A673 (cell line): ENCODE measurements at regions not wholly inside any gene's neighbourhood (a gene's known extent, or its start where the extent isn't known, plus 50 kb on each side); places are given as distances from the start of the nearest gene placed in this dataset.

Experiments used
- BruUV-seq: library from RNA; stranded (reverse); fragments of 400-500 nt; replicated peaks from 2 replicates; lab custom pipeline; 2021; lab: Mats Ljungman, UMichigan
- CTCF ChIA-PET: fragments of 300-600 bp; sonication (Branson Sonifier 250); formaldehyde crosslinking; loops from one replicate; lab custom pipeline; 2022; ENCODE audit warnings: antibody characterized with exemption; lab: Charles Lee
- POLR2A ChIA-PET: fragments of 300-600 bp; sonication (Branson Sonifier 250); formaldehyde crosslinking; loops from one replicate; lab custom pipeline; 2022; ENCODE audit warnings: antibody characterized with exemption; ENCODE audit not compliant: low non-redundant PET; lab: Charles Lee
- DNase-seq: peaks from one replicate; pipeline ENCODE4 v3.0.0-alpha.2; 2015; ENCODE audit warnings: low spot score
- H3K27ac ChIP-seq: fragments of 200-600 bp; sonication (generic); 2 replicates; pipeline ENCODE4 v1.5.1; 2016; ENCODE audit warnings: mixed run types, low read depth, mild to moderate bottlenecking, mixed read lengths, antibody characterized with exemption, low read length; ENCODE audit not compliant: poor library complexity, severe bottlenecking
- H3K27me3 ChIP-seq: fragments of 200-600 bp; sonication (generic); replicated peaks from 2 replicates; pipeline ENCODE4 v1.6.1; 2017; ENCODE audit warnings: mixed run types, low read depth, mild to moderate bottlenecking, mixed read lengths, antibody characterized with exemption, low read length; ENCODE audit not compliant: insufficient read depth, poor library complexity
- H3K36me3 ChIP-seq: fragments of 200-600 bp; sonication (generic); 2 replicates; pipeline ENCODE4 v1.6.1; 2016; ENCODE audit warnings: mixed run types, mild to moderate bottlenecking, mixed read lengths, antibody characterized with exemption, low read length; ENCODE audit not compliant: insufficient read depth, poor library complexity, severe bottlenecking
- H3K4me1 ChIP-seq: fragments of 200-600 bp; sonication (generic); 2 replicates; pipeline ENCODE4 v1.6.1; 2017; ENCODE audit warnings: mixed run types, mild to moderate bottlenecking, mixed read lengths, antibody characterized with exemption, low read length; ENCODE audit not compliant: insufficient read depth, poor library complexity, severe bottlenecking
- H3K4me3 ChIP-seq: fragments of 200-600 bp; sonication (generic); 2 replicates; pipeline ENCODE4 v1.5.1; 2016; ENCODE audit warnings: low read depth, mixed run types, mild to moderate bottlenecking, mixed read lengths, low read length; ENCODE audit not compliant: poor library complexity, severe bottlenecking
- H3K9me3 ChIP-seq: fragments of 200-600 bp; sonication (generic); 2 replicates; pipeline ENCODE4 v1.6.1; 2016; ENCODE audit warnings: mixed run types, low read depth, mild to moderate bottlenecking, mixed read lengths, antibody characterized with exemption, low read length; ENCODE audit not compliant: poor library complexity, severe bottlenecking
- CTCF ChIP-seq: fragments of 300-800, 200-600 bp; sonication (generic); conservative IDR thresholded peaks from 2 replicates; pipeline ENCODE4 v1.5.1; 2017; ENCODE audit warnings: low read depth, mild to moderate bottlenecking, antibody characterized with exemption, low read length, moderate library complexity, mixed read lengths
- EZH2 ChIP-seq: fragments of 200-600 bp; sonication (generic); IDR thresholded peaks from 2 replicates; pipeline ENCODE4 v1.6.1; 2017; ENCODE audit warnings: borderline replicate concordance, low read depth, mild to moderate bottlenecking, mixed read lengths, antibody characterized with exemption, low read length; ENCODE audit not compliant: poor library complexity, severe bottlenecking
- intact Hi-C: fragments of 100-400 bp; cut with micrococcal nuclease; formaldehyde crosslinking; loops from one replicate; pipeline ENCODE4 v1.10.0; 2022; ENCODE audit not compliant: unreplicated experiment

- POLR2A ChIA-PET, result no interaction called here
- CTCF ChIA-PET, result no interaction called here
- H3K9me3 ChIP-seq, result no peaks in the 10 kb centered on the region
- BruUV-seq, result no TSS peak
- H3K4me3 ChIP-seq, result no peak overlapping the region
- no peak for TF ChIP-seq EZH2
- TF ChIP-seq CTCF, result no peak
- intact Hi-C loops, result no loop called here
- no peak overlapping the region for H3K27ac ChIP-seq
- DNase-seq, result no peak
- no peaks in the 10 kb centered on the region for H3K36me3 ChIP-seq
- no peaks in the 10 kb centered on the region for H3K4me1 ChIP-seq
- H3K27me3 ChIP-seq, result peaks cover 4% of the 10 kb centered on the region
Observed at GRCh38 chr5:164041105-164041504, 535.7 kb downstream of the MAT2B start.

- Histone ChIP-seq H3K27me3 (peaks cover 11% of the 10 kb centered on the region), H3K27ac (no peak overlapping the region), H3K36me3 (no peaks in the 10 kb centered on the region), H3K4me1 (no peaks in the 10 kb centered on the region), H3K4me3 (no peak overlapping the region), H3K9me3 (no peaks in the 10 kb centered on the region)
- no peak for TF ChIP-seq EZH2
- 0 out of 2 replicates have a peak, but pooled peaks have one; percentile 23 for TF ChIP-seq CTCF
- intact Hi-C loops, result no loop called here
- ChIA-PET CTCF (no interaction called here), POLR2A (no interaction called here)
- no TSS peak for BruUV-seq
- no peak for DNase-seq
Observed at GRCh38 chr5:164048359-164048926, 543.0 kb downstream of the MAT2B start.

- no peaks in the 10 kb centered on the region for H3K9me3 ChIP-seq
- BruUV-seq, result no TSS peak
- H3K27ac ChIP-seq, result no peak overlapping the region
- H3K36me3 ChIP-seq, result no peaks in the 10 kb centered on the region
- DNase-seq, result no peak
- no peaks in the 10 kb centered on the region for H3K4me1 ChIP-seq
- no peak overlapping the region for H3K4me3 ChIP-seq
- intact Hi-C loops, result no loop called here
- ChIA-PET POLR2A (no interaction called here), CTCF (no interaction called here)
- peaks cover 11% of the 10 kb centered on the region for H3K27me3 ChIP-seq
- TF ChIP-seq EZH2, result no peak
- no peak for TF ChIP-seq CTCF
Observed at GRCh38 chr5:164051745-164052144, 546.3 kb downstream of the MAT2B start.
